PC-3 (cell line): ENCODE measurements at regions not wholly inside any gene's neighbourhood (a gene's known extent, or its start where the extent isn't known, plus 50 kb on each side); places are given as distances from the start of the nearest gene placed in this dataset.
A peak's percentile ranks its signal among the peaks of the same experiment; 100 is the strongest.

Source experiments
- ATAC-seq: fragments of 200-7000 bp; cut with Tn5 transposase; 2 replicates; pipeline ENCODE4 v1.9.1; 2020; ENCODE audit warnings: mild to moderate bottlenecking, moderate library complexity
- BruUV-seq: library from RNA; stranded (reverse); fragments of 400-500 nt; replicated peaks from 2 replicates; lab custom pipeline; 2021; lab: Mats Ljungman, UMichigan
- CTCF ChIA-PET: fragments of 300-600 bp; sonication (Branson Sonifier 250); formaldehyde crosslinking; loops from one replicate; lab custom pipeline; 2022; ENCODE audit warnings: antibody characterized with exemption; lab: Charles Lee
- POLR2A ChIA-PET: fragments of 300-600 bp; sonication (Branson Sonifier 250); formaldehyde crosslinking; loops from one replicate; lab custom pipeline; 2022; ENCODE audit warnings: antibody characterized with exemption; ENCODE audit not compliant: unreplicated experiment; lab: Charles Lee
- DNase-seq: peaks from one replicate; pipeline ENCODE4 v3.0.0-alpha.2; 2015
- H2AFZ ChIP-seq: fragments of 300-600 bp; sonication (generic); 2 replicates; pipeline ENCODE4 v1.6.0; 2016; ENCODE audit warnings: antibody characterized with exemption, low read length
- H3F3A ChIP-seq: fragments of 300-600 bp; sonication (generic); one replicate; pipeline ENCODE4 v1.6.0; 2017; ENCODE audit warnings: antibody characterized with exemption, low read length, control low read depth, mild to moderate bottlenecking; ENCODE audit not compliant: unreplicated experiment
- H3K27ac ChIP-seq: fragments of 300-600 bp; sonication (generic); 2 replicates; pipeline ENCODE4 v1.5.1; 2016; ENCODE audit warnings: mild to moderate bottlenecking, low read length
- H3K27me3 ChIP-seq: fragments of 300-600 bp; sonication (generic); 2 replicates; pipeline ENCODE4 v1.6.1; 2016; ENCODE audit warnings: low read length, mixed read lengths
- H3K36me3 ChIP-seq: fragments of 300-600 bp; sonication (generic); 2 replicates; pipeline ENCODE4 v1.6.1; 2016; ENCODE audit warnings: low read depth, mixed run types, low read length, mixed read lengths
- H3K4me1 ChIP-seq: fragments of 300-600 bp; sonication (generic); 2 replicates; pipeline ENCODE4 v1.5.1; 2016; ENCODE audit warnings: low read length; ENCODE audit not compliant: insufficient read depth
- H3K4me2 ChIP-seq: fragments of 300-600 bp; sonication (generic); 2 replicates; pipeline ENCODE4 v1.6.0; 2016; ENCODE audit warnings: low read length
- H3K4me3 ChIP-seq: fragments of 300-600 bp; sonication (generic); 2 replicates; pipeline ENCODE4 v1.5.1; 2016; ENCODE audit warnings: mild to moderate bottlenecking, low read length, mixed read lengths
- H3K79me2 ChIP-seq: fragments of 300-600 bp; sonication (generic); 2 replicates; pipeline ENCODE4 v1.6.1; 2017; ENCODE audit warnings: low read length, mixed read lengths
- H3K9ac ChIP-seq: fragments of 300-600 bp; sonication (generic); 2 replicates; pipeline ENCODE4 v1.6.0; 2016; ENCODE audit warnings: mild to moderate bottlenecking, low read length
- H3K9me2 ChIP-seq: fragments of 300-600 bp; sonication (generic); replicated peaks from 2 replicates; pipeline ENCODE4 v1.6.1; 2016; ENCODE audit warnings: mixed run types, low read length, mixed read lengths
- H3K9me3 ChIP-seq: fragments of 300-600 bp; sonication (generic); 2 replicates; pipeline ENCODE4 v1.6.1; 2016; ENCODE audit warnings: low read length, mixed read lengths
- H4K20me1 ChIP-seq: fragments of 300-600 bp; sonication (generic); 2 replicates; pipeline ENCODE4 v1.6.1; 2016; ENCODE audit warnings: low read length, mixed read lengths
- CTCF ChIP-seq: fragments of 300-600 bp; sonication (generic); conservative IDR thresholded peaks from 2 replicates; pipeline ENCODE4 v1.5.1; 2017; ENCODE audit warnings: antibody characterized with exemption, low read depth, mild to moderate bottlenecking, low read length
- EZH2 ChIP-seq: fragments of 300-600 bp; sonication (generic); IDR thresholded peaks from one replicate; pipeline ENCODE4 v1.6.1; 2017; ENCODE audit warnings: antibody characterized with exemption, mild to moderate bottlenecking, low read length; ENCODE audit not compliant: unreplicated experiment
- EZH2phosphoT487 ChIP-seq: fragments of 300-600 bp; sonication (generic); IDR thresholded peaks from 2 replicates; pipeline ENCODE4 v1.6.1; 2018; ENCODE audit warnings: mild to moderate bottlenecking, antibody characterized with exemption, low read length, borderline replicate concordance
- intact Hi-C: fragments of 100-400 bp; cut with micrococcal nuclease; formaldehyde crosslinking; loops from 2 replicates; pipeline ENCODE4 v1.9.0; 2023

- H3K36me3 ChIP-seq = no peaks in the 10 kb centered on the region
- no peaks in the 10 kb centered on the region for H3K4me1 ChIP-seq
- H3K9me2 ChIP-seq = no peaks in the 10 kb centered on the region
- BruUV-seq = no TSS peak
- DNase-seq (no peak), ATAC-seq (no peak)
- H4K20me1 ChIP-seq = no peaks in the 10 kb centered on the region
- no peak overlapping the region for H3K4me2 ChIP-seq
- no peaks in the 10 kb centered on the region for H3F3A ChIP-seq
- H3K4me3 ChIP-seq = no peak overlapping the region
- H3K27me3 ChIP-seq = no peaks in the 10 kb centered on the region
- ChIA-PET POLR2A (no interaction called here), CTCF (no interaction called here)
- H3K9me3 ChIP-seq = no peaks in the 10 kb centered on the region
- H2AFZ ChIP-seq = no peak overlapping the region
- H3K27ac ChIP-seq = no peak overlapping the region
- intact Hi-C loops = no loop called here
- no peak for TF ChIP-seq CTCF
- TF ChIP-seq EZH2phosphoT487 = no peak
- H3K9ac ChIP-seq = no peak overlapping the region
- H3K79me2 ChIP-seq = no peaks in the 10 kb centered on the region
Measured at GRCh38 chr1:236343246-236343870, 50.7 kb upstream of the EDARADD start.

GRCh38 chr1:236342403-236343245 lies 51.5 kb upstream of the EDARADD start:
- H2AFZ ChIP-seq = no peak overlapping the region
- TF ChIP-seq CTCF (no peak), EZH2phosphoT487 (no peak), EZH2 (no peak)
- no peak overlapping the region for H3K27ac ChIP-seq
- ChIA-PET POLR2A (no interaction called here), CTCF (no interaction called here)
- H3F3A ChIP-seq = no peaks in the 10 kb centered on the region
- H3K36me3 ChIP-seq = no peaks in the 10 kb centered on the region
- H3K4me2 ChIP-seq = no peak overlapping the region
- H3K27me3 ChIP-seq = no peaks in the 10 kb centered on the region
- H3K9me3 ChIP-seq = no peaks in the 10 kb centered on the region
- no peaks in the 10 kb centered on the region for H3K79me2 ChIP-seq
- BruUV-seq = no TSS peak
- no peak overlapping the region for H3K4me3 ChIP-seq
- H3K4me1 ChIP-seq = no peaks in the 10 kb centered on the region
- DNase-seq (no peak), ATAC-seq (peak; percentile 46)
- H4K20me1 ChIP-seq = no peaks in the 10 kb centered on the region
- no peak overlapping the region for H3K9ac ChIP-seq
- H3K9me2 ChIP-seq = no peaks in the 10 kb centered on the region
- intact Hi-C loops = no loop called here

GRCh38 chr1:236341298-236341697 lies 52.8 kb upstream of the EDARADD start:
- Histone ChIP-seq H3K4me1 (no peaks in the 10 kb centered on the region), H3K27ac (no peak overlapping the region), H3K4me2 (no peak overlapping the region), H3K27me3 (no peaks in the 10 kb centered on the region), H3F3A (no peaks in the 10 kb centered on the region), H3K36me3 (no peaks in the 10 kb centered on the region), H3K9me2 (no peaks in the 10 kb centered on the region), H3K4me3 (no peak overlapping the region), H3K9me3 (no peaks in the 10 kb centered on the region), H4K20me1 (no peaks in the 10 kb centered on the region), H3K79me2 (no peaks in the 10 kb centered on the region), H3K9ac (no peak overlapping the region), H2AFZ (no peak overlapping the region)
- no peak for ATAC-seq
- intact Hi-C loops = no loop called here
- BruUV-seq = no TSS peak
- ChIA-PET CTCF (no interaction called here), POLR2A (no interaction called here)
- TF ChIP-seq EZH2phosphoT487 = no peak
- TF ChIP-seq EZH2 = no peak
- TF ChIP-seq CTCF = no peak
- DNase-seq = no peak
